HEK293T (cell line): ENCODE measurements at regions not wholly inside any gene's neighbourhood (a gene's known extent, or its start where the extent isn't known, plus 50 kb on each side); places are given as distances from the start of the nearest gene placed in this dataset.

Source experiments
- CTCF ChIA-PET: fragments of 350-600 bp; formaldehyde crosslinking; extraction: SDS; loops from one replicate; lab custom pipeline; 2021; ENCODE audit warnings: antibody characterized with exemption, inconsistent platforms; lab: Yijun Ruan, JAX
- POLR2A ChIA-PET: fragments of 350-600 bp; formaldehyde crosslinking; extraction: SDS; loops from one replicate; lab custom pipeline; 2020; ENCODE audit warnings: antibody characterized with exemption, inconsistent platforms; lab: Yijun Ruan, JAX
- DNase-seq: peaks from one replicate; pipeline ENCODE4 v3.0.0; 2012; ENCODE audit warnings: mixed read lengths; ENCODE audit errors: extremely low spot score
- ARNT ChIP-seq: fragments of 450-650 bp; IDR thresholded peaks from 2 replicates; pipeline ENCODE4 v1.6.1; 2017; ENCODE audit warnings: mild to moderate bottlenecking
- BHLHE40 ChIP-seq: fragments of 450-650 bp; IDR thresholded peaks from 2 replicates; pipeline ENCODE4 v1.6.1; 2016; ENCODE audit warnings: mild to moderate bottlenecking, moderate library complexity, borderline replicate concordance
- CTBP1 ChIP-seq: fragments of 450-650 bp; IDR thresholded peaks from 2 replicates; pipeline ENCODE4 v1.6.1; 2016; ENCODE audit warnings: borderline replicate concordance
- ELF4 ChIP-seq: fragments of 450-650 bp; IDR thresholded peaks from 2 replicates; pipeline ENCODE4 v1.6.1; 2017; ENCODE audit warnings: antibody characterized with exemption
- FOXA1 ChIP-seq: fragments of 450-650 bp; IDR thresholded peaks from 2 replicates; pipeline ENCODE4 v1.6.1; 2016; ENCODE audit warnings: mild to moderate bottlenecking
- FOXK2 ChIP-seq: fragments of 450-650 bp; IDR thresholded peaks from 2 replicates; pipeline ENCODE4 v1.6.1; 2016; ENCODE audit warnings: mild to moderate bottlenecking
- FOXM1 ChIP-seq: fragments of 450-650 bp; IDR thresholded peaks from 2 replicates; pipeline ENCODE4 v1.6.1; 2017; ENCODE audit warnings: mild to moderate bottlenecking, borderline replicate concordance
- HDGF ChIP-seq: fragments of 450-650 bp; IDR thresholded peaks from 2 replicates; pipeline ENCODE4 v1.6.1; 2017; ENCODE audit warnings: antibody characterized with exemption, borderline replicate concordance
- L3MBTL2 ChIP-seq: fragments of 450-650 bp; conservative IDR thresholded peaks from 2 replicates; pipeline ENCODE4 v1.6.1; 2016; ENCODE audit warnings: mild to moderate bottlenecking
- LEF1 ChIP-seq: fragments of 450-650 bp; IDR thresholded peaks from 2 replicates; pipeline ENCODE4 v1.6.1; 2017; ENCODE audit warnings: mild to moderate bottlenecking, borderline replicate concordance
- NFRKB ChIP-seq: fragments of 450-650 bp; IDR thresholded peaks from 2 replicates; pipeline ENCODE4 v1.6.1; 2016; ENCODE audit warnings: mild to moderate bottlenecking, moderate library complexity
- PKNOX1 ChIP-seq: fragments of 450-650 bp; IDR thresholded peaks from 2 replicates; pipeline ENCODE4 v1.6.1; 2016
- SP1 ChIP-seq: fragments of 450-650 bp; IDR thresholded peaks from 2 replicates; pipeline ENCODE4 v1.6.1; 2017
- SUZ12 ChIP-seq: fragments of 450-650 bp; IDR thresholded peaks from 2 replicates; pipeline ENCODE4 v1.6.1; 2016; ENCODE audit warnings: mild to moderate bottlenecking
- TARDBP ChIP-seq: fragments of 450-650 bp; IDR thresholded peaks from 2 replicates; pipeline ENCODE4 v1.6.1; 2016
- ZNF384 ChIP-seq: fragments of 450-650 bp; IDR thresholded peaks from 2 replicates; pipeline ENCODE4 v1.6.1; 2016

GRCh38 chr2:149747456-149747855 lies 159.9 kb upstream of the MMADHC start:
- POLR2A ChIA-PET, result no interaction called here
- DNase-seq, result no peak

GRCh38 chr2:149745396-149746230 lies 158.0 kb upstream of the MMADHC start:
- DNase-seq, result no peak
- TF ChIP-seq LEF1, result no peak
- TF ChIP-seq HDGF, result no peak
- no peak for TF ChIP-seq CTBP1
- no peak for TF ChIP-seq ELF4
- TF ChIP-seq SP1, result no peak
- no peak for TF ChIP-seq BHLHE40
- no peak for TF ChIP-seq ARNT
- no peak for TF ChIP-seq SUZ12
- no peak for TF ChIP-seq TARDBP
- no peak for TF ChIP-seq PKNOX1
- TF ChIP-seq ZNF384, result no peak
- POLR2A ChIA-PET, result no interaction called here
- CTCF ChIA-PET, result no interaction called here

More at GRCh38 chr2:149747456-149747855, 159.9 kb upstream of the MMADHC start:
- CTCF ChIA-PET, result no interaction called here
- TF ChIP-seq SUZ12, result no peak
- TF ChIP-seq FOXM1, result no peak
- no peak for TF ChIP-seq HDGF
- TF ChIP-seq NFRKB, result no peak

GRCh38 chr2:149744865-149745264 lies 157.3 kb upstream of the MMADHC start:
- CTCF ChIA-PET, result no interaction called here

GRCh38 chr2:149743842-149744448 lies 156.4 kb upstream of the MMADHC start:
- no peak for DNase-seq
- POLR2A ChIA-PET, result no interaction called here
- CTCF ChIA-PET, result no interaction called here
- TF ChIP-seq ZNF384 (no peak), ELF4 (no peak), ARNT (no peak), BHLHE40 (no peak), HDGF (no peak), CTBP1 (no peak), TARDBP (no peak), FOXM1 (no peak), SUZ12 (no peak), PKNOX1 (no peak), L3MBTL2 (no peak), SP1 (no peak)

More at GRCh38 chr2:149744865-149745264, 157.3 kb upstream of the MMADHC start:
- DNase-seq, result no peak
- POLR2A ChIA-PET, result no interaction called here
- no peak for TF ChIP-seq ARNT
- TF ChIP-seq ELF4, result no peak

- ChIA-PET POLR2A (no interaction called here), CTCF (no interaction called here)
- no peak for DNase-seq
- TF ChIP-seq TARDBP (no peak), ZNF384 (no peak), BHLHE40 (no peak), FOXA1 (no peak), SUZ12 (no peak), FOXK2 (no peak), LEF1 (no peak), SP1 (no peak), FOXM1 (no peak), CTBP1 (no peak), ELF4 (no peak), HDGF (no peak), L3MBTL2 (no peak), PKNOX1 (no peak), ARNT (no peak)
Observed at GRCh38 chr2:149741646-149742045, 154.1 kb upstream of the MMADHC start.

- ChIA-PET CTCF (no interaction called here), POLR2A (no interaction called here)
- TF ChIP-seq TARDBP (no peak), L3MBTL2 (no peak), ARNT (no peak), HDGF (no peak), FOXM1 (no peak), CTBP1 (no peak), PKNOX1 (no peak), FOXA1 (no peak), LEF1 (no peak), SUZ12 (no peak), ELF4 (no peak), FOXK2 (no peak), BHLHE40 (no peak), NFRKB (no peak), ZNF384 (no peak), SP1 (no peak)
- no peak for DNase-seq
Observed at GRCh38 chr2:149740490-149740889, 152.9 kb upstream of the MMADHC start.
